Epithelial cell of prostate (primary cell): ENCODE measurements at regions not wholly inside any gene's neighbourhood (a gene's known extent, or its start where the extent isn't known, plus 50 kb on each side); places are given as distances from the start of the nearest gene placed in this dataset.
"Not testable (repeated sequence)": the region's sequence is repeated elsewhere in the genome, so short reads cannot be mapped to it uniquely, and the experiment has no call there.

Experiments used
- DNase-seq: peaks from one replicate; pipeline ENCODE4 v3.0.0-alpha.2; 2011; ENCODE audit warnings: low read depth, low spot score
- H3K27ac ChIP-seq: fragments of 450-650 bp; 2 replicates; pipeline ENCODE4 v1.5.1; 2017; ENCODE audit warnings: mild to moderate bottlenecking

DNA sequence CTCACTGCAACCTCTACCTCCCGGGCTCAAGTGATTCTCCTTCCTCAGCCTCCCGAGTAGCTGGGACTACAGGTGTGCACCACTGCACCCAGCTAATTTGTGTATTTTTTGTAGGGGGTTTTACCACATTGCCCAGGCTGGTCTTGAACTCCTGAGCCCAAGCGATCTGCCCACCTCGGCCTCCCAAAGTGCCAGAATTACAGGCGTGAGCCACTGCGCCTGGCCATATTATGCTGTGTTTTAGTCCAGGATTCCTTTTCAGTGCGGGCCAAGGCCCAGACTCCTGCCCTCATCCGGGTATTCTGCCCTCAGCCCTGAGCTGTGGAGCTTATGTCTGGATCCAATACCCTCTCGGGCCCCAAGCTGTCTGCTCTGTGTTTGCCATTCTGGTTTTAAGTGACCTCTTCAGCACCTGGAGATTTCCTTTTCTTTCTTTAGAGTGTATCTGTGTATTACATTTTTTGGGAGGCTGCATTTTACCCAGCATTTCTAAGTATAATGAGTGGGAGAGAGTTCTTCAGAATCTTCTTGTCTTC is 114.9 kb downstream of the BUB3 start:
- H3K27ac ChIP-seq: no peak overlapping the region
- DNase-seq: no peak

DNA sequence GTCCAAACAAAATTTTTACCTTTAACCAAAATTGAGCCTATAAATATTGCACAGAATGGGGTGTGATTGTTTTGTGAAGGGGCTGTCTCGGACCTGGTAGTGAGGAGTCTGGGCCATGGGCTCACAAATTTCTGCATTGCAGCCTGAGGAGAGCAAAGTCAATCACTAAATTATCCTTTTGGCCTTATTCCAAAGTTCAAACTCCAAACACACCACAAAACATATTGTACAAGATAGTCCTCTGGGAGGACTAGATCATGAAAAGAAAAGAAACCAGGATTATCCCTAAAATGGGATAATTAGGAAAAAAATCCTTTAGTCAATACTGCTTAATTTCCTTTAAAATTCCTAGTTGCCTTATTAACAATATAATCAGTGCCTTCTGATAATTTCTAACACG is 115.5 kb downstream of the BUB3 start:
- no peak overlapping the region for H3K27ac ChIP-seq
- no peak for DNase-seq

DNA sequence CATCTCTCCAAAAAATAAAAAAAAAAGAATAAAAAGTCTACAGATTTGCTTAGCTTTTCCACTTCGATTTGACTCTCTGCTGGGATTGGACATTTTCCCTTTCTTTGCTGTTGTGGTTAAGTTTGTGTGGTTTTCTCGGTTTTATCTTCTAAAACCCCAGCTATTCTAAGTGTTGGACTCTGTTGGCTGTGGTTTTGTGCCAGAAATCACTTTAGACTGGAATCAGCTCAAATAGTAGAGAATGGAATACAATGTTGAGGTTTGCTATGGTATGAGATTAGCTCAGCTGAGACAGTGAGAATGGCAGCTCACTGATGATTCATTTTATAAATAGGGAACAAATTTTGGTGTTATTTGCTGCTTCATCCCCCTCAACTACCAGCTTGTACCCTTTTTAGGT is 116.0 kb downstream of the BUB3 start:
- no peak for DNase-seq
- H3K27ac ChIP-seq: no peak overlapping the region

DNA sequence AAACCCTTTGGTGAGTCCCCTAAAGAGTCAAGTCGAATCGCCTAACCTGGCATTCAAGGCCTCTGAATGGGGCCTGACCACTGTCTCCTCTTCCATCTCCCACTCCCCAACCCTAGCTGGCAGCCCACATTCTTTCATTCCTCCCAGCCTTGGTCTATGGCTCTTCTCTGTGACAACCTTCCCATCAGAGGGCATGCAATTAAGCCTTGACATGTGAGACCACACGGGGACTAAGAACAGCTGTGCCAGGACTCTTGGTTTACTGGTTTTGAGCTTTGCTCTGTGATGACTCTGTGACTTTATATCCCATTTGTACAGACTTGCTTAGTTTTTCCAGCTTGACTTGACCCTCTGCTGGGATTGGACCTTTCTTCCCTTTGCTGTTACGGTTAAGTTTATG is 116.6 kb downstream of the BUB3 start:
- no peak overlapping the region for H3K27ac ChIP-seq
- DNase-seq: no peak

DNA sequence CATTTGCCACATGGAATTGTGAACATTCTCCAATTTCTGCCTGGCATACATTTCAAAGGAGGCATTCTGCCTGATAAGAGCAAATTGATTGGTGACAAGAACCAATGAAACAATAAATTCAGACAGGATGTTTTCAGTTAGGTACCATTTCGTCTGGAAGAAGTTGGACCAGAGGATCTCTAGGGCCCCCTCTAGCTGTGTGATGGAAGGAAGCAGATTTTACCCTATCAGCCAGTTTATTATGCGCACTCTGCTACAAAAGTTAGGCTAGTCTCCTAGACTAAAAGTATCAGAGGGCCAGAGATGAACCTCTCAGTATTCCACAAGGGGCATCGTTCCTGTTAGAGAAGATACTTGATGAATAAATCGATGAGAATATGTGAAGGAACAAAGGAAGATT is 118.0 kb downstream of the BUB3 start:
- no peak for DNase-seq

DNA sequence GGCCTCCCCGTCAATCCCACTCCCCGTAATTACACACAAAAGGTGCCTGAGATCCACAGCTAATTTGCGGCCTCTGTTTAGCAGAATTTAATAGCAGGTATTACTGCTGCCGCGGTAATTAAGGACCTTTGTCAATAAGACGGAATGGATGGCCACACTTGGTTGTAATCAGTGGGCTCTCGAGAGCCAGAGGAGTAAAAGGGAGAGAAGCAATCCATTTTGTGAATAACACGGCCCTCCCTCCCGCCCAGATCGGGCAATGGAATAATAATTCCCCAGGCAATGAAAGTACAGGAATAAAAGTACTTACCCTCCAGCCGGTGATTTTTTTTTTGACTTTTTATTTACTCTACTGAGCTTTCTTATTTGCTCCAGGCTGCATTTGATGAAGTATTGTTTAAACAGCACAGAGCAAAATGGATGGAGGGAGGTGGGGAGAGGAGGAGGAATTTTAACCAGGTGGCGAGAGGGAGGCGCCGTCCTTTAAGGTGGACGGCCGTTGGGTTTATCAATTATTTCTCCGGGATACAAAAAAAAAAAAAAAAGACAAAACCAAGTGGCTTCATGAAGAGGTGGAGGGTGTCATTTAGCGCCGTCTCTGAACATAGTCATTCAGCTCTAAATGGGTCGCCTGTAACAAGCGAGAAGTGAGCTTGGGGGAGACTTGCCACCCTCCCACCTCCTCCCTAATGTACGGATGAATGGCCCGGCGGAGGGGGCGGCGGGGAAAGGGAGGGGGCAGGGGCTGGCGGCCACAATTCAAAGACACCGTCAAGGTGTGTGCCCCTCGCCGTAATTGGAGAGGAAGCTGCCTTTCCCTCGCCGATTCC is 120.3 kb downstream of the BUB3 start:
- no peak for DNase-seq
- H3K27ac ChIP-seq: no peak overlapping the region

More for the DNA sequence above, 118.0 kb downstream of the BUB3 start:
- H3K27ac ChIP-seq: no peak overlapping the region

DNA sequence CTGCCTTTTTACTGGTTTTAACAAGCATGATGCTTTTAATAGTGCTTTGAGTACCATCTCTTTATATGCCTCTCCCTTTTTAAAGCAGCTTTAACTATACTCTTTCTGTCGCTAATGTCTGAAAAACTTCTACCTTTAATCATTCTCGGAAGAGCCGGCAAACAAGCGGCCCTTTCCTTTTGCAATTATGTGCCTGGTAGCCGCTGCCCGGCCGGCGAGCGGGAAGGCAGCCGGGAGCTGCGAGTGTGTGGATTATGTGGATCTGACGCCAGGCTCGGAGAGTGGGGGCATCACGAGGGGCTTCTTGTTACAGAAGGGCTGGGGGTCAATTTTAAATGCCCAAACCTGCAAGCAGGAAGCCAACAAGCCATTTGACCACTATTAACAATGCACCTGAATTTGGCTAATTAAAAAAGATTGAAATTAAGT is 120.9 kb downstream of the BUB3 start:
- no peak overlapping the region for H3K27ac ChIP-seq
- DNase-seq: no peak

DNA sequence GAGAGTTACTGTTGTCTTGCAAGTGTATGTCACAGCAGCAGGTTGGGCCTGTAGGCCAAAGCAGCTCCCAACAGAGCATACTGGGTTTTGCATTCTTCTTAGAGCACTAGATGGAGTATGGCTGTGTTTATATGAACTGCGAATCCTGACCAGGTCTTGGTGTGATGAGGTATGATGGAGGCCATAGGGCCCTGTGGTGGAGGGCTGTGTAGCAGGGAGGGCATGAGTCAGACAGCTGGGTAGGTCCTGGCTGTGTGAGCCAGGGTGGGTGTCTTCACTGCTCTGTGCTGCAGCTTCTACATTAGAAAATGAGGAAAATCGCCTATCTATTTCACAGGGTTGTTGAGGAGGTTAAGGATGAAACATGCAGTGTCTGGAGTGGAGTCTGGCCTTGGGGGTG is 124.2 kb downstream of the BUB3 start:
- no peak overlapping the region for H3K27ac ChIP-seq
- no peak for DNase-seq

DNA sequence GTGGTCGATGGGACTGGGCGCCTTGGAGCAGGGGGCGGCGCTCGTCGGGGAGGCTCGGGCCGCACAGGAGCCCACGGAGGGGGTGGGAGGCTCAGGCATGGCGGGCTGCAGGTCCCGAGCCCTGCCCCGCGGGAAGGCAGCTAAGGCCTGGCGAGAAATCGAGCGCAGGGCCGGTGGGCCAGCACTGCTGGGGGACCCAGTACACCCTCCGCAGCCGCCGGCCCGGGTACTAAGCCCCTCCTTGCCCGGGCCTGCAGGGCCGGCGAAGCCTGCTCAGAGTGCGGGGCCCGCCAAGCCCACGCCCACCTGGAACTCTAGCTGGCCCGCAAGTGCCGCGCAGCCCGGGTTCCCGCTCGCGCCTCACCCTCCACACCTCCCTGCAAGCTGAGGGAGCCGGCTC is 129.2 kb downstream of the BUB3 start:
- not testable (repeated sequence) for H3K27ac ChIP-seq, DNase-seq

DNA sequence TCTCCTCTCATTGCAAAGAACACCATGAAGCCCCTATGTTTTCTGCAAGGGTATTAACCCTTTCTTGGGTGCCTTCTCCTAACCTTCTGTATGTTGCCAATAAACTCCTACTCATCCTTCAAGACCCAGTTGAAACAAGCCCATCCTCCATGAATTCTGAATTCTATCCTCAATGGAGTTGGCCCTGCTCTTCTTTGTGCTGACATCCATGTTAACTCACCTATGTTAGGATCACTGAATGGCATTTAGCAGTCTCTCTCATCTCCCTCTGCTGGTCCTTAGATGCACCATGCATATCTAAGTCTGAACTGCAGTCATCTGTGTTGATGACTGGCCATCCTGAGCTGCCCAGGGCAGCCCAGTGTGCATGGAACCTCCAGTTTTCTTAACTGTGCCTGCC is 129.8 kb downstream of the BUB3 start:
- no peak overlapping the region for H3K27ac ChIP-seq
- DNase-seq: peak; percentile 5

DNA sequence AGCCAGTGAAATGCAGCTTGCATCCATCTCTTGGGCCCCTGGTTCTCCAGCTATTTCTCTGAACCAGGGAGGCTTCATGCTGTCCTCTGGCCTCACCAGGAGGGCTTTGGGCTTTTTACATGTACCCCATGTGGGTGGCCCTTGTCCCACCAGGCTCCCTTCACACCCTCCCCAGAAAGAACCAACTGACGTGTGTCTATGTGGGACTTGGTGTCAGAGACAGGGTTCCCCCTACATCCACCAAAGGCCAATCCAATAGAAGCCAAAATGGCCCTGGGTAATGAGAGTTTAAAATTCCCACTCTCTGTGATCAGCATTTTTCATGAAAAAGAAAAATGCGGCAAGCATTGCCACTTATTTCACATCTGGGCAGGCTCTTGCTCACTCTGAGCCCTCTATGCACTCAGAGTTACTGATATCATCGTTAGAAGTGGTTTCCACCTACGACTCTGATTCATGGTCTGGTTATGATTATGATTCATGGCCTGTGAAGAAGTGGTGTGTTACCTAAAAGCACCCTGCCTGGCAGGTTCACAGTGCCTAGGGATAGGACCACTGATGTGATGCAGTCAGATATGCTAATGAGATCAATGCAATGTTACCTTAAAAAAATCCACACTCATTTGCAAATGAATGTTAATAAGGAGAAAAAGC is 133.5 kb downstream of the BUB3 start:
- DNase-seq: peak; percentile 92
- peak overlapping the region; percentile 75 for H3K27ac ChIP-seq

DNA sequence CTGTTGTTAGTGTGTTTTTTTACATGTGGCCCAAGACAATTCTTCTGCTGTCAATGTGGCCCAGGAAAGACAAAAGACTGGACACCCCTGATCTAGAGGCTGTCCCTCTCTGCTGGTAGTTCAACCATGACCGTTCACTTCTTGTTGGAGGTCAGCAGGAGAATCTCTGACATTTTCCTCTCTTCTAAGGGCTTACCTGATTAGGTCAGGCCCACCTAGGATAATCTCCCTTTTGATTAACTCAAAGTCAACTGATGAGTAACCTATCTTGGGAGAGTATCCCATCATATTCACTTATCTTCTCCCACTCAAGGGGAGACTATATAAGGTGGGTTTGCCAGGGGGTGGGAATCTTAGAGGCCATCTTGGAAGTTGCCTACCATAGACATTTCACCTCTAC is 135.2 kb downstream of the BUB3 start:
- no peak overlapping the region for H3K27ac ChIP-seq
- DNase-seq: no peak

DNA sequence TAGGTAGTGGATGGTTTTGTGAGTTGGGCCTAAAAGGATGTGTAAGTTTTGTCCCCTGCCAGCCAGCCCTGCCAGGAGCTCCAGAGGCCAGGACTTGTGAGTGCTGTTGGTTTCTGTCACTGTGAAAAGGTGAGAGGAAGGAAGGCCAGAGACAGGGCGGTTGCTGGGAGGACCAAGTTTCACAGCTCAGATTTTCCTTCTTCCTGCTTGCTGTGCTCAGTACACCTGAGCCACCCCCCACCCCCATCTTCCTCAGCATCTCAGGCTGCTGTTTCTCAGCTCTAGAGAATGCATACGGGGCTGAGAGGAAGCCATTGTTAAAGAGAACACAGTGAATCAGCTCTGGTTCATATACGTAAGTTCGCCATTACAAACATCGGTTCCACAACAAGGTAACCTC is 139.9 kb downstream of the BUB3 start:
- H3K27ac ChIP-seq: no peak overlapping the region
- DNase-seq: no peak

DNA sequence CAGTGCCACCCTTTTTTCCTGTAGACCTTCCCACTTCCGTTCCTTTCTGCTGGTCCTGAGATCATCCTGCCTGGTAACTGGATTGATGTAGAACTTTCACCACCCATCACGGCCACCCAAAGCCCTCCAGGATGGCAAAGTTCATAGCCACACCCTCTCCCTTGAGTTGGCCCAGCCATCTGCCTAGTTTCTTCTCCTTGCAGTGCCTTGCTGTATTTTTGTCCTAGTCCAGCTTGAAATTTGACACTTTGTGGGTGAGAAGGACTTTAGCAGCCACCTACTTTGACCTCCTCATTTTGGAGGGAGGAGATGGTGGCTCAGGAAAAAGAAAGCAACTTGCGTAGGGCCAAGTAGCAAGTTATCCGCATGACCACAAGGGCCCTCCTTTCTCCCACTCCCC is 140.7 kb downstream of the BUB3 start:
- DNase-seq: no peak
- no peak overlapping the region for H3K27ac ChIP-seq

DNA sequence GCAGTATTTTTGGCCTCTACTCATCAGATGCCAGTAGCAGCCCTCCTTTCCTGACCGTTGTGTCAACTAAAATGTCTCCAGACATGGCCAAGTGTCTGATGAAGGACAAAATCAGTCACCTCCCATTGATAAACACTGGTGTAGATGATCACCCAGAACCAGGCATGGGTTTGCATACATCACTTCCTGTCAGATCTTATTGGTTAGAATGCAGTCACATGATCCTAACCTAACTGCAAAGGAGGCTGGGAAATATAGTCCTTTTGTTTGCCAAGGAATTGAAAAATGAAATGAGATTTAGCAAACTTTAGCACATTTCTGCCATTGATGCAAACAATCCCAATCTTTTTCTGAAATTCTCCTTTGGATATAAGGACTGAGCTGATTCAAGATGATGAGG is 141.4 kb downstream of the BUB3 start:
- DNase-seq: no peak
- H3K27ac ChIP-seq: no peak overlapping the region

DNA sequence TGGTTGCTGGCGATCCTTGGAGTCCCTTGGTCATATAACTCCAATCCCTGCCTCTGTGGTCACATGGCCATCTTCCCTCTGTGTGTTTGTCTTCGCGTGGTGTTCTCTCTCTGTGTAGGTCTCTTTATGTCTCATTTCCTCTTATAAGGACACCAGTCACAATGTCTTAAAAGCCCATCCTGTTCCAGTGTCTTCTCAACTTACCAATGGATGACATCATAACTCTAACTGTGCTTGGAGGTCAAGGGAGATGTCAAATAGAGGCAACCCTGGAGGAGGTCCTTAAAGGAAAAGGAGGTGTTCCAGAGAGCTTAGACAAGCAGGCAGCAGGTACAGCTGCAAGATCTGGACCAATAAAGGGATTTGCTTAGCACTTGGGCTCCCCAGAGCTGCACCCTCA is 143.0 kb downstream of the BUB3 start:
- DNase-seq: no peak
- no peak overlapping the region for H3K27ac ChIP-seq

DNA sequence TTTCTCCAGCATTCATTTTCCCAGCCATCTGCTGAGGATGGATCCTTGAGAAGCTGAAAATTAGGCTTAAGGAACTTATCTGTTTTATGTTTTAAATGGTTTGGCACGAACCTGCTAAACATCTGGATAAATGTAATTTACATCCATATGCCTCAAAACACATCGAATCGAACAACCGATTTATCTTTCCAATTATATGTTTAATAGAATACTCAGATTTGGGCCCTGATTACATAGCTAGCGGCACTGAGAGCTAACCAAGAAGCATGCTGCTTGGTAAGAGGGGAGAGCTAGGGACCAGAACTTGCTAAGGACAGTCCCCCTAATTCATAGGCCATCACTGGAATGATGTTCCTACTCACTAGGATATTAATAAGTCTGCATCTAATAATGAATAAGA is 144.4 kb downstream of the BUB3 start:
- H3K27ac ChIP-seq: no peak overlapping the region
- DNase-seq: no peak

DNA sequence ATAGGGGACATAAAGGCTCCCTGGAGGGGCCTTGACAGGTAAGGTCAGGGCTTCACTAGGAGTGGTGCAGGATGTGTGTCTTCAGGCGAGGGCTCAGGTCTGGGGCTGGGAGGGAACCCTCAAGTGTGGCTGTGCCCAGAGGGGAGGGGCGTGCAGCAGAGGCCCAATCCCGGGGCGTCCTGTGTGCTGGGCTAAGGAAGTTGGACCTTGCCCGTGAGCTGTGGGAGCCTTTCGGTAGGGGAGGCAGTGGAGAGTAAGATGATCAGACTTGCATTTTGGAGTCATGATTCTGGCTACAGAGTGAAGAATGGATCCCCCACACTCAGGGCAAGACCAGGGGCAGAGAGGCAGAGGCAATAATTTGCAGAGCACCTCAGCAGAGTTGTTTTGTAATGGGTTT is 145.4 kb downstream of the BUB3 start:
- no peak for DNase-seq
- H3K27ac ChIP-seq: no peak overlapping the region

DNA sequence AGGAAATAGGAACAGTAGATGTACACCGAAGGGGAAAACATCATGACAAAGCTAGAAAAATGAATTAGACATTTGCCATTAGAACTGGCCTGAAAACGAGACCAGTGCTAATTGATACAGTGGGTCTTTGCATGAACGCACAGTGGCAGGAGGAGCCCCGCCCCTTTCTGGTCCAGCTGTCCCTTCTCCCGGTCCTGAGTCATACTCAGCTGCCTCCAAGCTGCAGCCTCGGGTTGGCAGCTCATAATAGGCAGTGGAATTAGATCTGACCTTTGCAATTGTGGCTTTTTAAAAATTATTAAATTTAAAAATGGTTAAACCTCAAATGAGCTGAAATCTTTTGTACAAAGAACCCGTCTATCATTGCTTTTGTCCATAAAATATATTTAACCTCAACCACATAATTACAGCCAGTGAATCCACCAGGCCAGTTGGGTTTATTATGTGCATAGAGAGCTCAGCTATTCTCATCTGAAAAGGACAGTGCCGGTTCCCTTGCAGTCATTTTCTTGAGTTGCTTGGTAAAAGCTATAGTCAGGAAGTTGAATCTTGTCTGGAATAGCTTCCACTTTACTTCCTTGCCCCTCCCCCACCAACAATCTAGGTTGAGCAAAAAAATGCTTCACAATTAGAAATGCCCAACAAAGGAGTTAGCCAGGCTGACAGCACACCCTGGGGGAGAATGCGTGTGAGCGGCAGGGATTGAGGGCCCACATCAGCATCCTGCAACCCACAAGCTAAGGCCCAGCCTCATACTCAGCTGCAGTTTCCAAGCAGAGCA is 147.1 kb downstream of the BUB3 start:
- H3K27ac ChIP-seq: no peak overlapping the region
- no peak for DNase-seq

DNA sequence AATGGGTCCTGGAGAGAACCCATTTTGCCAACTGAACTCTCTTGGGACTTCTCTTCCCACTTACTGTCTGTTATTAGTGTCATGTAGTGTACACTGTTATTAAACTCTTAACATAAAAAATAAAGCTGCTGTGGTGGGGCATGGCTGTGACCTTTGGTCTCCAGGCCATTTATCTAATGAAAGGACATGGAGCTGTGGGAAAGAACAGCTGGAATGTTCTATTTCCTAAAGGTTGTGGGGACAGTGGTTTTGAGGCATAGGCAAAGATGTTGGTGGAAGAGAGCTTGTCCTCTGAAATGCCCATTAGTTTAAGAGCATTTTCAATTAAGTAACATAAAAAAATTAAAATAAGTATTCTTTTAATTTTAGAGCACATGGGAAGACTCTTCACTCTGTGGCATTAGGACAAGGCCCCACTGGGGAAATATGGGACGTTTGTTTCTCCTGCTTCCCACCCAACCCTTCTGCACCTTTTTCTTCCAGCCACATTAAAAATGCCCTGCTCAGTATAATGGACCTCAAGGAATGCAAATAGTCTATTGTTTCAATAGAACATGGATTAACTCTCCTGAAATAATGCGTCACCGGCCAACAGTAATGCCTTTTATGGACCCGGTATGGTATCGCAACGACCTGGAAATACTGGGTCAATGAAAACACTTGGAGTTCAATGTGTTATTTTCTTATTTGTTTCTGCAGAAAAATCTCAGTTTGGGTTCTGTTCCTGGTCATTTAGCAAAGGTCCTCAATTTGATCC is 149.6 kb downstream of the BUB3 start:
- no peak for DNase-seq
- H3K27ac ChIP-seq: no peak overlapping the region
